Neural progenitor cell (in vitro differentiated cells): ENCODE measurements at regions not wholly inside any gene's neighbourhood (a gene's known extent, or its start where the extent isn't known, plus 50 kb on each side); places are given as distances from the start of the nearest gene placed in this dataset.
A peak's percentile ranks its signal among the peaks of the same experiment; 100 is the strongest.

ENCODE experiments used
- DNase-seq: peaks from one replicate; pipeline ENCODE4 v3.0.0-alpha.2; 2016; ENCODE audit warnings: low spot score
- H2AFZ ChIP-seq: fragments of 200-600 bp; sonication (generic); replicated peaks from 2 replicates; pipeline ENCODE4 v1.6.1; 2016; ENCODE audit warnings: antibody characterized with exemption
- H3F3A ChIP-seq: fragments of 200-600 bp; sonication (generic); 2 replicates; pipeline ENCODE4 v1.6.1; 2016; ENCODE audit warnings: antibody characterized with exemption, low read depth
- H3K27ac ChIP-seq: fragments of 200-600 bp; sonication (generic); 2 replicates; pipeline ENCODE4 v1.5.1; 2016; ENCODE audit warnings: mild to moderate bottlenecking
- H3K27me3 ChIP-seq: fragments of 200-600 bp; sonication (generic); 2 replicates; pipeline ENCODE4 v1.6.1; 2016; ENCODE audit warnings: mild to moderate bottlenecking, moderate library complexity
- H3K36me3 ChIP-seq: fragments of 200-600 bp; sonication (generic); 2 replicates; pipeline ENCODE4 v1.5.1; 2016
- H3K4me1 ChIP-seq: fragments of 200-600 bp; sonication (generic); 2 replicates; pipeline ENCODE4 v1.6.1; 2016; ENCODE audit warnings: mixed run types
- H3K4me2 ChIP-seq: fragments of 200-600 bp; sonication (generic); 2 replicates; pipeline ENCODE4 v1.6.1; 2016
- H3K4me3 ChIP-seq: fragments of 200-600 bp; sonication (generic); 2 replicates; pipeline ENCODE4 v1.5.1; 2016
- H3K79me2 ChIP-seq: fragments of 200-600 bp; sonication (generic); 2 replicates; pipeline ENCODE4 v1.6.1; 2016; ENCODE audit warnings: low read depth
- H3K9ac ChIP-seq: fragments of 200-600 bp; sonication (generic); 2 replicates; pipeline ENCODE4 v1.6.1; 2016
- H3K9me3 ChIP-seq: fragments of 200-600 bp; sonication (generic); 2 replicates; pipeline ENCODE4 v1.5.1; 2016; ENCODE audit warnings: low read depth
- H4K20me1 ChIP-seq: fragments of 200-600 bp; sonication (generic); 2 replicates; pipeline ENCODE4 v1.6.1; 2016; ENCODE audit warnings: low read depth
- H3K27ac Mint-ChIP-seq: 3 replicates; pipeline ENCODE4 v1.8.0; 2021; ENCODE audit warnings: mixed read lengths
- H3K27me3 Mint-ChIP-seq: 2 replicates; pipeline ENCODE4 v1.8.0; 2022; ENCODE audit warnings: low read depth, mild to moderate bottlenecking, inconsistent platforms, moderate library complexity, mixed read lengths; ENCODE audit not compliant: insufficient read depth
- H3K36me3 Mint-ChIP-seq: 3 replicates; pipeline ENCODE4 v1.8.0; 2021; ENCODE audit warnings: mixed read lengths
- H3K4me1 Mint-ChIP-seq: 3 replicates; pipeline ENCODE4 v1.8.0; 2021; ENCODE audit warnings: mixed read lengths
- H3K4me3 Mint-ChIP-seq: 3 replicates; pipeline ENCODE4 v1.8.0; 2021; ENCODE audit warnings: mild to moderate bottlenecking, moderate library complexity, mixed read lengths
- H3K9me3 Mint-ChIP-seq: 3 replicates; pipeline ENCODE4 v1.8.0; 2020; ENCODE audit warnings: mixed read lengths
- CTCF ChIP-seq: fragments of 200-600 bp; sonication (generic); IDR thresholded peaks from 2 replicates; pipeline ENCODE4 v1.5.1; 2017; ENCODE audit warnings: antibody characterized with exemption, mild to moderate bottlenecking
- EZH2 ChIP-seq: fragments of 200-600 bp; sonication (generic); IDR thresholded peaks from 2 replicates; pipeline ENCODE4 v1.6.1; 2017; ENCODE audit warnings: antibody characterized with exemption, mild to moderate bottlenecking, moderate library complexity
- EZH2phosphoT487 ChIP-seq: fragments of 200-600 bp; sonication (generic); IDR thresholded peaks from 2 replicates; pipeline ENCODE4 v1.6.1; 2017; ENCODE audit warnings: antibody characterized with exemption

- Histone ChIP-seq H3K9ac (no peak overlapping the region), H3F3A (no peaks in the 10 kb centered on the region), H3K4me1 (no peaks in the 10 kb centered on the region), H3K27ac (no peak overlapping the region), H2AFZ (no peak overlapping the region), H4K20me1 (no peaks in the 10 kb centered on the region), H3K4me3 (no peak overlapping the region), H3K36me3 (no peaks in the 10 kb centered on the region), H3K79me2 (no peaks in the 10 kb centered on the region), H3K9me3 (no peaks in the 10 kb centered on the region), H3K4me2 (no peak overlapping the region), H3K27me3 (no peaks in the 10 kb centered on the region)
- H3K27ac Mint-ChIP-seq: no peak overlapping the region
- no peak for DNase-seq
- no peak for TF ChIP-seq CTCF
- no peak for TF ChIP-seq EZH2phosphoT487
- TF ChIP-seq EZH2: no peak
- H3K4me3 Mint-ChIP-seq: no peak overlapping the region
- no peaks in the 10 kb centered on the region for H3K9me3 Mint-ChIP-seq
- H3K36me3 Mint-ChIP-seq: no peaks in the 10 kb centered on the region
- no peaks in the 10 kb centered on the region for H3K27me3 Mint-ChIP-seq
- no peaks in the 10 kb centered on the region for H3K4me1 Mint-ChIP-seq
These were observed 262.8 kb upstream of the UBE2E2 start for GRCh38 chr3:22940285-22940684.

GRCh38 chr3:22942981-22943380, 260.1 kb upstream of the UBE2E2 start:
- no peak overlapping the region for H3K27ac Mint-ChIP-seq
- Histone ChIP-seq H3F3A (no peaks in the 10 kb centered on the region), H3K36me3 (no peaks in the 10 kb centered on the region), H2AFZ (no peak overlapping the region), H4K20me1 (no peaks in the 10 kb centered on the region), H3K79me2 (no peaks in the 10 kb centered on the region), H3K4me2 (no peak overlapping the region), H3K4me3 (no peak overlapping the region), H3K9me3 (no peaks in the 10 kb centered on the region), H3K27ac (no peak overlapping the region), H3K9ac (no peak overlapping the region), H3K4me1 (peaks cover 4% of the 10 kb centered on the region), H3K27me3 (no peaks in the 10 kb centered on the region)
- H3K4me1 Mint-ChIP-seq: no peaks in the 10 kb centered on the region
- no peaks in the 10 kb centered on the region for H3K36me3 Mint-ChIP-seq
- no peaks in the 10 kb centered on the region for H3K27me3 Mint-ChIP-seq
- no peak overlapping the region for H3K4me3 Mint-ChIP-seq
- no peaks in the 10 kb centered on the region for H3K9me3 Mint-ChIP-seq
- no peak for DNase-seq
- TF ChIP-seq CTCF: no peak
- TF ChIP-seq EZH2: no peak
- TF ChIP-seq EZH2phosphoT487: no peak

GRCh38 chr3:22947851-22948250, 255.3 kb upstream of the UBE2E2 start:
- Mint-ChIP-seq H3K9me3 (peaks cover 7% of the 10 kb centered on the region), H3K36me3 (peaks cover 1% of the 10 kb centered on the region), H3K27me3 (no peaks in the 10 kb centered on the region), H3K4me3 (no peak overlapping the region), H3K27ac (no peak overlapping the region), H3K4me1 (peaks cover 12% of the 10 kb centered on the region)
- Histone ChIP-seq H3F3A (no peaks in the 10 kb centered on the region), H3K9ac (no peak overlapping the region), H4K20me1 (no peaks in the 10 kb centered on the region), H3K27me3 (no peaks in the 10 kb centered on the region), H2AFZ (no peak overlapping the region), H3K79me2 (no peaks in the 10 kb centered on the region), H3K4me2 (no peak overlapping the region), H3K36me3 (no peaks in the 10 kb centered on the region), H3K27ac (no peak overlapping the region), H3K4me3 (no peak overlapping the region), H3K9me3 (no peaks in the 10 kb centered on the region), H3K4me1 (peaks cover 4% of the 10 kb centered on the region)
- TF ChIP-seq EZH2phosphoT487 (no peak), EZH2 (no peak), CTCF (no peak)
- DNase-seq: no peak

GRCh38 chr3:22951910-22952309, 251.2 kb upstream of the UBE2E2 start:
- Mint-ChIP-seq H3K9me3 (peaks cover 18% of the 10 kb centered on the region), H3K4me1 (peaks cover 21% of the 10 kb centered on the region), H3K4me3 (no peak overlapping the region), H3K27ac (peak overlapping the region; percentile 17), H3K27me3 (no peaks in the 10 kb centered on the region), H3K36me3 (peaks cover 1% of the 10 kb centered on the region)
- H3K9me3 ChIP-seq: no peaks in the 10 kb centered on the region
- DNase-seq: peak; percentile 10
- TF ChIP-seq CTCF: no peak
- no peak for TF ChIP-seq EZH2
- TF ChIP-seq EZH2phosphoT487: no peak
- H2AFZ ChIP-seq: no peak overlapping the region
- no peaks in the 10 kb centered on the region for H3K36me3 ChIP-seq
- H3K27me3 ChIP-seq: no peaks in the 10 kb centered on the region
- no peak overlapping the region for H3K4me2 ChIP-seq
- H3K4me1 ChIP-seq: peaks cover 4% of the 10 kb centered on the region
- no peak overlapping the region for H3K4me3 ChIP-seq
- H3K9ac ChIP-seq: no peak overlapping the region
- H4K20me1 ChIP-seq: no peaks in the 10 kb centered on the region
- H3K27ac ChIP-seq: no peak overlapping the region
- H3F3A ChIP-seq: no peaks in the 10 kb centered on the region
- H3K79me2 ChIP-seq: no peaks in the 10 kb centered on the region
